ENCODE measurements at regions not wholly inside any gene's neighbourhood (a gene's known extent, or its start where the extent isn't known, plus 50 kb on each side); places are given as distances from the start of the nearest gene placed in this dataset.
"Not testable (repeated sequence)": the region's sequence is repeated elsewhere in the genome, so short reads cannot be mapped to it uniquely, and the experiment has no call there.

DNA sequence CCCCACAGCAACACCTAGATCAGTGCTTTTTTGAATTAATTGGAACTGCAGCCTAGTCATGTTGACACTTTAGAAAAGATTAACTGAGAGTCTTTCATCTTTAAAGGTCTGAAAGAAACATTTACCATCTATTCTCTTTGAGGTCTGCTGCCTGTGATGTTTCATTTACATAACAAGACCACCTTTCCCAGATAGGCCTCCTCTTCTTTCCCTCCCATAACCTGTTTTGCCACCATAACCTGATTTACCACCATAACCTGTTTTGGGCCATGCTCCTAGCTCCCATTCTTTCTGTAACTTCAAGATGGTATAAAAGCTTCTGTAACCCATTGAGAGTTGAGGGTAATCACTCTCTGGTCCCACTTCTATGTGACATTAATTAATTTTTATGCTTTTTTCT, 320.8 kb downstream of the PCDH20 start:
- Mint-ChIP-seq H3K27me3 (ENCODE audit: low read depth) (no peaks in the 10 kb centered on the region; the same call in 1 of the 2 replicates), H3K36me3 (peaks cover 2% of the 10 kb centered on the region), H3K9me3 (peaks cover 15% of the 10 kb centered on the region), H3K4me3 (0 out of 2 replicates have a peak overlapping the region, but pooled peaks have one; percentile 4), H3K4me1 (peaks cover 42% of the 10 kb centered on the region), H3K27ac (peak overlapping the region; percentile 51; the same call in 1 of the 2 replicates)
- DNase-seq (ENCODE audit: low spot score): no peak
- peak; percentile 83 for ATAC-seq
- ChIA-PET CTCF (no interaction called here), POLR2A (no interaction called here)
- TF ChIP-seq, protein P1, sequence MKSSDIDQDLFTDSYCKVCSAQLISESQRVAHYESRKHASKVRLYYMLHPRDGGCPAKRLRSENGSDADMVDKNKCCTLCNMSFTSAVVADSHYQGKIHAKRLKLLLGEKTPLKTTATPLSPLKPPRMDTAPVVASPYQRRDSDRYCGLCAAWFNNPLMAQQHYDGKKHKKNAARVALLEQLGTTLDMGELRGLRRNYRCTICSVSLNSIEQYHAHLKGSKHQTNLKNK (CRISPR knock-in tag; IDR thresholded peaks at IDR 0.05): no peak
- TF ChIP-seq, protein P2, sequence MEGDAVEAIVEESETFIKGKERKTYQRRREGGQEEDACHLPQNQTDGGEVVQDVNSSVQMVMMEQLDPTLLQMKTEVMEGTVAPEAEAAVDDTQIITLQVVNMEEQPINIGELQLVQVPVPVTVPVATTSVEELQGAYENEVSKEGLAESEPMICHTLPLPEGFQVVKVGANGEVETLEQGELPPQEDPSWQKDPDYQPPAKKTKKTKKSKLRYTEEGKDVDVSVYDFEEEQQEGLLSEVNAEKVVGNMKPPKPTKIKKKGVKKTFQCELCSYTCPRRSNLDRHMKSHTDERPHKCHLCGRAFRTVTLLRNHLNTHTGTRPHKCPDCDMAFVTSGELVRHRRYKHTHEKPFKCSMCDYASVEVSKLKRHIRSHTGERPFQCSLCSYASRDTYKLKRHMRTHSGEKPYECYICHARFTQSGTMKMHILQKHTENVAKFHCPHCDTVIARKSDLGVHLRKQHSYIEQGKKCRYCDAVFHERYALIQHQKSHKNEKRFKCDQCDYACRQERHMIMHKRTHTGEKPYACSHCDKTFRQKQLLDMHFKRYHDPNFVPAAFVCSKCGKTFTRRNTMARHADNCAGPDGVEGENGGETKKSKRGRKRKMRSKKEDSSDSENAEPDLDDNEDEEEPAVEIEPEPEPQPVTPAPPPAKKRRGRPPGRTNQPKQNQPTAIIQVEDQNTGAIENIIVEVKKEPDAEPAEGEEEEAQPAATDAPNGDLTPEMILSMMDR (IDR thresholded peaks at IDR 0.05): no peak
- TF ChIP-seq NFYB (CRISPR knock-in tag; conservative IDR thresholded peaks at IDR 0.05; ENCODE audit: low read depth) (no peak), ZNF396 (CRISPR knock-in tag; IDR thresholded peaks at IDR 0.05; ENCODE audit: borderline replicate concordance) (no peak), FOXP1 (CRISPR knock-in tag; IDR thresholded peaks at IDR 0.05; ENCODE audit: borderline replicate concordance) (no peak), SOX15 (CRISPR knock-in tag; IDR thresholded peaks at IDR 0.05) (no peak), TP53 (CRISPR knock-in tag; IDR thresholded peaks at IDR 0.05) (no peak), HMGA2 (CRISPR knock-in tag; IDR thresholded peaks at IDR 0.05) (no peak), ETV6 (CRISPR knock-in tag; IDR thresholded peaks at IDR 0.05) (no peak)
- TF ChIP-seq, protein P3, sequence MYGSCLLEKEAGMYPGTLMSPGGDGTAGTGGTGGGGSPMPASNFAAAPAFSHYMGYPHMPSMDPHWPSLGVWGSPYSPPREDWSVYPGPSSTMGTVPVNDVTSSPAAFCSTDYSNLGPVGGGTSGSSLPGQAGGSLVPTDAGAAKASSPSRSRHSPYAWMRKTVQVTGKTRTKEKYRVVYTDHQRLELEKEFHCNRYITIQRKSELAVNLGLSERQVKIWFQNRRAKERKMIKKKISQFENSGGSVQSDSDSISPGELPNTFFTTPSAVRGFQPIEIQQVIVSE (CRISPR knock-in tag; IDR thresholded peaks at IDR 0.05; ENCODE audit: borderline replicate concordance): no peak
- TF ChIP-seq, protein P4, sequence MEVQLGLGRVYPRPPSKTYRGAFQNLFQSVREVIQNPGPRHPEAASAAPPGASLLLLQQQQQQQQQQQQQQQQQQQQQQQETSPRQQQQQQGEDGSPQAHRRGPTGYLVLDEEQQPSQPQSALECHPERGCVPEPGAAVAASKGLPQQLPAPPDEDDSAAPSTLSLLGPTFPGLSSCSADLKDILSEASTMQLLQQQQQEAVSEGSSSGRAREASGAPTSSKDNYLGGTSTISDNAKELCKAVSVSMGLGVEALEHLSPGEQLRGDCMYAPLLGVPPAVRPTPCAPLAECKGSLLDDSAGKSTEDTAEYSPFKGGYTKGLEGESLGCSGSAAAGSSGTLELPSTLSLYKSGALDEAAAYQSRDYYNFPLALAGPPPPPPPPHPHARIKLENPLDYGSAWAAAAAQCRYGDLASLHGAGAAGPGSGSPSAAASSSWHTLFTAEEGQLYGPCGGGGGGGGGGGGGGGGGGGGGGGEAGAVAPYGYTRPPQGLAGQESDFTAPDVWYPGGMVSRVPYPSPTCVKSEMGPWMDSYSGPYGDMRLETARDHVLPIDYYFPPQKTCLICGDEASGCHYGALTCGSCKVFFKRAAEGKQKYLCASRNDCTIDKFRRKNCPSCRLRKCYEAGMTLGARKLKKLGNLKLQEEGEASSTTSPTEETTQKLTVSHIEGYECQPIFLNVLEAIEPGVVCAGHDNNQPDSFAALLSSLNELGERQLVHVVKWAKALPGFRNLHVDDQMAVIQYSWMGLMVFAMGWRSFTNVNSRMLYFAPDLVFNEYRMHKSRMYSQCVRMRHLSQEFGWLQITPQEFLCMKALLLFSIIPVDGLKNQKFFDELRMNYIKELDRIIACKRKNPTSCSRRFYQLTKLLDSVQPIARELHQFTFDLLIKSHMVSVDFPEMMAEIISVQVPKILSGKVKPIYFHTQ (CRISPR knock-in tag; IDR thresholded peaks at IDR 0.05): no peak
- TF ChIP-seq, protein P5, sequence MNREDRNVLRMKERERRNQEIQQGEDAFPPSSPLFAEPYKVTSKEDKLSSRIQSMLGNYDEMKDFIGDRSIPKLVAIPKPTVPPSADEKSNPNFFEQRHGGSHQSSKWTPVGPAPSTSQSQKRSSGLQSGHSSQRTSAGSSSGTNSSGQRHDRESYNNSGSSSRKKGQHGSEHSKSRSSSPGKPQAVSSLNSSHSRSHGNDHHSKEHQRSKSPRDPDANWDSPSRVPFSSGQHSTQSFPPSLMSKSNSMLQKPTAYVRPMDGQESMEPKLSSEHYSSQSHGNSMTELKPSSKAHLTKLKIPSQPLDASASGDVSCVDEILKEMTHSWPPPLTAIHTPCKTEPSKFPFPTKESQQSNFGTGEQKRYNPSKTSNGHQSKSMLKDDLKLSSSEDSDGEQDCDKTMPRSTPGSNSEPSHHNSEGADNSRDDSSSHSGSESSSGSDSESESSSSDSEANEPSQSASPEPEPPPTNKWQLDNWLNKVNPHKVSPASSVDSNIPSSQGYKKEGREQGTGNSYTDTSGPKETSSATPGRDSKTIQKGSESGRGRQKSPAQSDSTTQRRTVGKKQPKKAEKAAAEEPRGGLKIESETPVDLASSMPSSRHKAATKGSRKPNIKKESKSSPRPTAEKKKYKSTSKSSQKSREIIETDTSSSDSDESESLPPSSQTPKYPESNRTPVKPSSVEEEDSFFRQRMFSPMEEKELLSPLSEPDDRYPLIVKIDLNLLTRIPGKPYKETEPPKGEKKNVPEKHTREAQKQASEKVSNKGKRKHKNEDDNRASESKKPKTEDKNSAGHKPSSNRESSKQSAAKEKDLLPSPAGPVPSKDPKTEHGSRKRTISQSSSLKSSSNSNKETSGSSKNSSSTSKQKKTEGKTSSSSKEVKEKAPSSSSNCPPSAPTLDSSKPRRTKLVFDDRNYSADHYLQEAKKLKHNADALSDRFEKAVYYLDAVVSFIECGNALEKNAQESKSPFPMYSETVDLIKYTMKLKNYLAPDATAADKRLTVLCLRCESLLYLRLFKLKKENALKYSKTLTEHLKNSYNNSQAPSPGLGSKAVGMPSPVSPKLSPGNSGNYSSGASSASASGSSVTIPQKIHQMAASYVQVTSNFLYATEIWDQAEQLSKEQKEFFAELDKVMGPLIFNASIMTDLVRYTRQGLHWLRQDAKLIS (CRISPR knock-in tag; IDR thresholded peaks at IDR 0.05; ENCODE audit: borderline replicate concordance): no peak
- TF ChIP-seq, protein P6, sequence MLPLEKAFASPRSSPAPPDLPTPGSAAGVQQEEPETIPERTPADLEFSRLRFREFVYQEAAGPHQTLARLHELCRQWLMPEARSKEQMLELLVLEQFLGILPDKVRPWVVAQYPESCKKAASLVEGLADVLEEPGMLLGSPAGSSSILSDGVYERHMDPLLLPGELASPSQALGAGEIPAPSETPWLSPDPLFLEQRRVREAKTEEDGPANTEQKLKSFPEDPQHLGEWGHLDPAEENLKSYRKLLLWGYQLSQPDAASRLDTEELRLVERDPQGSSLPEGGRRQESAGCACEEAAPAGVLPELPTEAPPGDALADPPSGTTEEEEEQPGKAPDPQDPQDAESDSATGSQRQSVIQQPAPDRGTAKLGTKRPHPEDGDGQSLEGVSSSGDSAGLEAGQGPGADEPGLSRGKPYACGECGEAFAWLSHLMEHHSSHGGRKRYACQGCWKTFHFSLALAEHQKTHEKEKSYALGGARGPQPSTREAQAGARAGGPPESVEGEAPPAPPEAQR (CRISPR knock-in tag; IDR thresholded peaks at IDR 0.05): no peak

DNA sequence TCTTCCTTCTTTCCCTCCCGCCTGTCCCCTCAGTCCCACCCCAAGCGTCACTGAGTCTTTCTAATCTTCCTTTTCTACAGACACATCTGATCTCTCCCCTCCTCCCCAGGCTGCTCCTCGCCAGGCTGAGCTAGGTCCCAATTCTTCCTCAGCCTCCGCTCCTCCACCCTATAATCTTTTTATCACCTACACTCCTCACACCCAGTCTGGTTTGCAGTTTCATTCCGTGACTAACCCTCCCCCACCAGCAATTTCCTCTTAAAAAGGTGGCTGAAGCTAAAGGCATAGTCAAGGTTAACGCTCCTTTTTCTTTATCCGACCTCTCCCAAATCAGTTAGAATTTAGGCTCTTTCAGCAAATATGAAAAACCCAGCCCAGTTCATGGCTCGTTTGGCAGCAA, 325.8 kb downstream of the PCDH20 start:
- POLR2A ChIA-PET; ATAC-seq; H3K27me3 Mint-ChIP-seq (ENCODE audit: low read depth); H3K4me3 Mint-ChIP-seq; DNase-seq (ENCODE audit: low spot score); CTCF ChIA-PET: not testable (repeated sequence)
- Mint-ChIP-seq H3K36me3 (peaks cover 12% of the 10 kb centered on the region), H3K4me1 (peaks cover 71% of the 10 kb centered on the region), H3K27ac (peak overlapping the region; percentile 22; the same call in 1 of the 2 replicates), H3K9me3 (peaks cover 29% of the 10 kb centered on the region)

Measured in WTC11 (cell line).